ENCODE measurements at regions not wholly inside any gene's neighbourhood (a gene's known extent, or its start where the extent isn't known, plus 50 kb on each side); places are given as distances from the start of the nearest gene placed in this dataset.

- DNase-seq (ENCODE audit: low spot score) = no peak
These were observed 52.9 kb upstream of the DEFB112 start for GRCh38 chr6:50102676-50103075.

- DNase-seq (ENCODE audit: low spot score) = no peak
These were observed 60.9 kb upstream of the DEFB112 start for GRCh38 chr6:50110587-50110986.

- no peak for DNase-seq (ENCODE audit: low spot score)
These were observed 63.5 kb upstream of the DEFB112 start for GRCh38 chr6:50112981-50113857.

- DNase-seq (ENCODE audit: low spot score) = no peak
These were observed 66.7 kb upstream of the DEFB112 start for GRCh38 chr6:50116390-50116789.

GRCh38 chr6:50116797-50117542 lies 67.2 kb upstream of the DEFB112 start:
- DNase-seq (ENCODE audit: low spot score) = no peak

GRCh38 chr6:50120300-50120699 lies 70.6 kb upstream of the DEFB112 start:
- DNase-seq (ENCODE audit: low spot score) = no peak

GRCh38 chr6:50123688-50124087 lies 74.0 kb upstream of the DEFB112 start:
- no peak for DNase-seq (ENCODE audit: low spot score)

GRCh38 chr6:50124572-50124971 lies 74.8 kb upstream of the DEFB112 start:
- no peak for DNase-seq (ENCODE audit: low spot score)

GRCh38 chr6:50128420-50129005 lies 78.8 kb upstream of the DEFB112 start:
- DNase-seq (ENCODE audit: low spot score) = peak; percentile 30

- no peak for DNase-seq (ENCODE audit: low spot score)
These were observed 86.2 kb upstream of the DEFB112 start for GRCh38 chr6:50135968-50136367.

- no peak for DNase-seq (ENCODE audit: low spot score)
These were observed 91.4 kb upstream of the DEFB112 start for GRCh38 chr6:50141100-50141499.

- DNase-seq (ENCODE audit: low spot score) = peak; percentile 11
These were observed 93.4 kb upstream of the DEFB112 start for GRCh38 chr6:50143011-50143719.

- peak; percentile 2 for DNase-seq (ENCODE audit: low spot score)
These were observed 95.4 kb upstream of the DEFB112 start for GRCh38 chr6:50145125-50145524.

- no peak for DNase-seq (ENCODE audit: low spot score)
These were observed 97.6 kb upstream of the DEFB112 start for GRCh38 chr6:50147371-50147770.

- DNase-seq (ENCODE audit: low spot score) = no peak
These were observed 130.9 kb upstream of the DEFB112 start for GRCh38 chr6:50180646-50181045.

- DNase-seq (ENCODE audit: low spot score) = no peak
These were observed 135.3 kb upstream of the DEFB112 start for GRCh38 chr6:50185006-50185405.

- DNase-seq (ENCODE audit: low spot score) = no peak
These were observed 137.7 kb upstream of the DEFB112 start for GRCh38 chr6:50187351-50187921.

- no peak for DNase-seq (ENCODE audit: low spot score)
These were observed 148.5 kb upstream of the DEFB112 start for GRCh38 chr6:50198245-50198644.

- no peak for DNase-seq (ENCODE audit: low spot score)
These were observed 153.0 kb upstream of the DEFB112 start for GRCh38 chr6:50202766-50203165.

GRCh38 chr6:50211582-50211981 lies 161.9 kb upstream of the DEFB112 start:
- no peak for DNase-seq (ENCODE audit: low spot score)

GRCh38 chr6:50213146-50213545 lies 163.4 kb upstream of the DEFB112 start:
- DNase-seq (ENCODE audit: low spot score) = no peak

GRCh38 chr6:50214937-50215336 lies 165.2 kb upstream of the DEFB112 start:
- no peak for DNase-seq (ENCODE audit: low spot score)
